ENCODE measurements at regions not wholly inside any gene's neighbourhood (a gene's known extent, or its start where the extent isn't known, plus 50 kb on each side); places are given as distances from the start of the nearest gene placed in this dataset.

GRCh38 chr18:78538669-78539440 lies 440.8 kb upstream of the SALL3 start:
- no peak for DNase-seq (ENCODE audit: low read depth in 4 of 4, low spot score in 3 of 4)

GRCh38 chr18:78540636-78541529 lies 438.7 kb upstream of the SALL3 start:
- DNase-seq (ENCODE audit: low read depth in 4 of 4, low spot score in 3 of 4) = no peak

- DNase-seq (ENCODE audit: low read depth in 4 of 4, low spot score in 3 of 4) = no peak
Measured at GRCh38 chr18:78542204-78542603, 437.4 kb upstream of the SALL3 start.

- DNase-seq (ENCODE audit: low read depth in 4 of 4, low spot score in 3 of 4) = no peak
Measured at GRCh38 chr18:78543201-78543725, 436.4 kb upstream of the SALL3 start.

GRCh38 chr18:78546281-78546680 lies 433.3 kb upstream of the SALL3 start:
- no peak for DNase-seq (ENCODE audit: low read depth in 4 of 4, low spot score in 3 of 4)

- DNase-seq (ENCODE audit: low read depth in 4 of 4, low spot score in 3 of 4) = no peak
Measured at GRCh38 chr18:78547817-78548216, 431.8 kb upstream of the SALL3 start.

- no peak for DNase-seq (ENCODE audit: low read depth in 4 of 4, low spot score in 3 of 4)
Measured at GRCh38 chr18:78548261-78549058, 431.2 kb upstream of the SALL3 start.

- no peak for DNase-seq (ENCODE audit: low read depth in 4 of 4, low spot score in 3 of 4)
Measured at GRCh38 chr18:78549971-78550370, 429.6 kb upstream of the SALL3 start.

GRCh38 chr18:78554944-78555608 lies 424.5 kb upstream of the SALL3 start:
- no peak for DNase-seq (ENCODE audit: low read depth in 4 of 4, low spot score in 3 of 4)

GRCh38 chr18:78557371-78557770 lies 422.2 kb upstream of the SALL3 start:
- no peak for DNase-seq (ENCODE audit: low read depth in 4 of 4, low spot score in 3 of 4)

- no peak for DNase-seq (ENCODE audit: low read depth in 4 of 4, low spot score in 3 of 4)
Measured at GRCh38 chr18:78558101-78558810, 421.4 kb upstream of the SALL3 start.

GRCh38 chr18:78558948-78559347 lies 420.7 kb upstream of the SALL3 start:
- no peak for DNase-seq (ENCODE audit: low read depth in 4 of 4, low spot score in 3 of 4)

GRCh38 chr18:78559584-78559983 lies 420.0 kb upstream of the SALL3 start:
- no peak for DNase-seq (ENCODE audit: low read depth in 4 of 4, low spot score in 3 of 4)

- no peak for DNase-seq (ENCODE audit: low read depth in 4 of 4, low spot score in 3 of 4)
Measured at GRCh38 chr18:78561757-78562510, 417.7 kb upstream of the SALL3 start.

- no peak for DNase-seq (ENCODE audit: low read depth in 4 of 4, low spot score in 3 of 4)
Measured at GRCh38 chr18:78562531-78562961, 417.1 kb upstream of the SALL3 start.

GRCh38 chr18:78563110-78563509 lies 416.5 kb upstream of the SALL3 start:
- no peak for DNase-seq (ENCODE audit: low read depth in 4 of 4, low spot score in 3 of 4)

- DNase-seq (ENCODE audit: low read depth in 4 of 4, low spot score in 3 of 4) = no peak
Measured at GRCh38 chr18:78564030-78564429, 415.6 kb upstream of the SALL3 start.

- no peak for DNase-seq (ENCODE audit: low read depth in 4 of 4, low spot score in 3 of 4)
Measured at GRCh38 chr18:78564518-78564917, 415.1 kb upstream of the SALL3 start.

- no peak for DNase-seq (ENCODE audit: low read depth in 4 of 4, low spot score in 3 of 4)
Measured at GRCh38 chr18:78565240-78565639, 414.4 kb upstream of the SALL3 start.
